ENCODE measurements at regions not wholly inside any gene's neighbourhood (a gene's known extent, or its start where the extent isn't known, plus 50 kb on each side); places are given as distances from the start of the nearest gene placed in this dataset.

- no peaks in the 10 kb centered on the region for H3K79me1 ChIP-seq (ENCODE audit: low read depth, low read length)
- CTCF ChIA-PET (ENCODE audit: partially characterized antibody): no interaction called here
- no peaks in the 10 kb centered on the region for H3K27me3 ChIP-seq (replicated peaks in 1 of 4; ENCODE audit: control insufficient read depth in 3 of 4, extremely low read depth in 1 of 4, insufficient read depth in 3 of 4, low read length in 3 of 4)
- DNase-seq (ENCODE audit: low read depth in 1 of 2, low spot score in 2 of 2) (no peak), FAIRE-seq (no peak)
- H3K9ac ChIP-seq (replicated peaks in 1 of 4; ENCODE audit: extremely low read depth in 1 of 4, low read depth in 3 of 4, low read length in 3 of 4): no peak overlapping the region
- no peaks in the 10 kb centered on the region for H3K79me2 ChIP-seq (ENCODE audit: control insufficient read depth in 1 of 2, insufficient read depth in 2 of 2, low read length in 2 of 2)
- POLR2A ChIA-PET (ENCODE audit: partially characterized antibody): no interaction called here
- no peak overlapping the region for H2BK12ac ChIP-seq (ENCODE audit: low read depth, low read length)
- no peaks in the 10 kb centered on the region for H3K4me1 ChIP-seq (replicated peaks in 1 of 4; ENCODE audit: control insufficient read depth in 3 of 4, insufficient read depth in 4 of 4, low read length in 3 of 4)
- H3K4me2 ChIP-seq (ENCODE audit: insufficient read depth in 1 of 2, low read depth in 2 of 2, low read length in 2 of 2): no peak overlapping the region
- no peaks in the 10 kb centered on the region for H4K20me1 ChIP-seq (replicated peaks in 1 of 2; ENCODE audit: control insufficient read depth in 1 of 2, insufficient read depth in 2 of 2, low read length in 2 of 2)
- no peak overlapping the region for H3K27ac ChIP-seq (ENCODE audit: low read depth, low read length)
- no peak overlapping the region for H3K4me3 ChIP-seq (ENCODE audit: extremely low read depth in 1 of 4, insufficient read depth in 2 of 4, low read depth in 3 of 4, low read length in 4 of 4)
- H2BK15ac ChIP-seq (ENCODE audit: low read length): no peak overlapping the region
- no peak overlapping the region for H3K4ac ChIP-seq (replicated peaks; ENCODE audit: insufficient read length, low read depth, low read length)
- no peaks in the 10 kb centered on the region for H3K23me2 ChIP-seq (ENCODE audit: low read depth, low read length)
- H2BK20ac ChIP-seq (ENCODE audit: low read length): no peak overlapping the region
- WGBS, 2 experiments (ENCODE audit: extremely low coverage in 1 of 2, insufficient coverage in 1 of 2, insufficient read length in 1 of 2, insufficient replicate concordance in 2 of 2, low coverage in 1 of 2, low lambda C conversion rate in 2 of 2, missing lambda C conversion rate in 1 of 2): 90% methylated on average over 1 of the region's 1 CpG; no CpG with 5 or more reads in 1 of the 2 experiments
- H2BK120ac ChIP-seq (replicated peaks; ENCODE audit: low read depth, low read length): no peak overlapping the region
- no peak overlapping the region for H3K14ac ChIP-seq (ENCODE audit: insufficient read length)
- no peak overlapping the region for H4K5ac ChIP-seq (ENCODE audit: insufficient read length, low read depth, low read length)
- H4K91ac ChIP-seq (replicated peaks; ENCODE audit: insufficient read length, low read length): no peak overlapping the region
- no peak overlapping the region for H3K23ac ChIP-seq (ENCODE audit: insufficient read length)
- no peak overlapping the region for H3K18ac ChIP-seq (ENCODE audit: extremely low read depth, low read length)
- no peak overlapping the region for H2AFZ ChIP-seq (ENCODE audit: low read length)
- H3K9me3 ChIP-seq (ENCODE audit: insufficient read depth in 2 of 2, low read depth in 1 of 2, low read length in 1 of 2): no peaks in the 10 kb centered on the region
- H3K56ac ChIP-seq (replicated peaks; ENCODE audit: insufficient read length, low read depth, low read length): no peak overlapping the region
- no peak overlapping the region for H2AK5ac ChIP-seq (ENCODE audit: low read depth, low read length)
- no peaks in the 10 kb centered on the region for H3K36me3 ChIP-seq (ENCODE audit: control insufficient read depth in 2 of 4, insufficient read depth in 4 of 4, low read length in 3 of 4)
- no peak overlapping the region for H4K8ac ChIP-seq (ENCODE audit: extremely low read depth, insufficient read depth, low read length)
- H2BK5ac ChIP-seq (ENCODE audit: low read depth, low read length): no peak overlapping the region
- no peak for TF ChIP-seq SIN3A (conservative IDR thresholded peaks at IDR 0.05 in 1 of 2, IDR thresholded peaks at IDR 0.05 in 1 of 2; ENCODE audit: low read depth in 1 of 2, low read length in 2 of 2)
- TF ChIP-seq RXRA (IDR thresholded peaks at IDR 0.05; ENCODE audit: insufficient read depth, low read depth, low read length): no peak
- no peak for TF ChIP-seq TEAD4 (IDR thresholded peaks at IDR 0.05; ENCODE audit: low read depth, low read length)
- TF ChIP-seq MAX (IDR thresholded peaks at IDR 0.05): no peak
- no peak for TF ChIP-seq NRF1 (IDR thresholded peaks at IDR 0.05; ENCODE audit: low read depth, low read length)
- TF ChIP-seq EZH2 (IDR thresholded peaks at IDR 0.05; ENCODE audit: low read depth, low read length, severe bottlenecking): no peak
- no peak for TF ChIP-seq ATF2 (IDR thresholded peaks at IDR 0.05; ENCODE audit: low read length)
- TF ChIP-seq CTCF (IDR thresholded peaks at IDR 0.05; ENCODE audit: control extremely low read depth in 1 of 3, insufficient read depth in 1 of 3, low read depth in 1 of 3, low read length in 3 of 3): no peak
- no peak for TF ChIP-seq SUZ12 (IDR thresholded peaks at IDR 0.05; ENCODE audit: low read length)
- TF ChIP-seq RBBP5 (IDR thresholded peaks at IDR 0.05; ENCODE audit: borderline replicate concordance, low read depth, low read length): no peak
Observed at GRCh38 chrX:11010476-11010875, 100.7 kb upstream of the HCCS start.
